ENCODE measurements at regions not wholly inside any gene's neighbourhood (a gene's known extent, or its start where the extent isn't known, plus 50 kb on each side); places are given as distances from the start of the nearest gene placed in this dataset.

GRCh38 chr2:144213797-144214196 lies 306.1 kb downstream of the ZEB2 start:
- H3K4me3 Mint-ChIP-seq = peak overlapping the region; percentile 41
- peak overlapping the region; percentile 64 to 80 for H3K27ac Mint-ChIP-seq
- no peaks in the 10 kb centered on the region for H3K36me3 Mint-ChIP-seq
- H3K9me3 Mint-ChIP-seq = no peaks in the 10 kb centered on the region
- intact Hi-C loops (cut with micrococcal nuclease) = loop anchor here (10.0 kb wide), 1 partner anchor 111 kb away; no protein-coding TSS in a partner anchor
- DNase-seq = no peak
- no peak for TF ChIP-seq CTCF (IDR thresholded peaks at IDR 0.05)
- H3K4me1 Mint-ChIP-seq = peaks cover 24 to 36% of the 10 kb centered on the region in 2 donors
- H3K4me1 ChIP-seq (ENCODE audit: control insufficient read depth, insufficient read depth, low read length) = no peaks in the 10 kb centered on the region
- no peaks in the 10 kb centered on the region for H3K9me3 ChIP-seq (ENCODE audit: control insufficient read depth, insufficient read depth, low read length)
- no peaks in the 10 kb centered on the region for H3K27me3 Mint-ChIP-seq (ENCODE audit: low read depth in 2 of 2)
- H3K27me3 ChIP-seq (ENCODE audit: control insufficient read depth, insufficient read depth, low read length) = no peaks in the 10 kb centered on the region
- no peak overlapping the region for H3K4me3 ChIP-seq (ENCODE audit: low read length)
- H3K27ac ChIP-seq (ENCODE audit: low read length) = peak overlapping the region; percentile 21
- peak in 2 of 3 donors; percentile 47 to 70 for ATAC-seq
- WGBS (ENCODE audit: insufficient coverage) = 20% methylated on average over 1 of the region's 2 CpGs
- peaks cover 2% of the 10 kb centered on the region for H3K36me3 ChIP-seq (ENCODE audit: control insufficient read depth, insufficient read depth, low read length)

GRCh38 chr2:144211826-144212225 lies 308.1 kb downstream of the ZEB2 start:
- Mint-ChIP-seq H3K4me1 (peaks cover 24 to 36% of the 10 kb centered on the region in 2 donors), H3K4me3 (no peak overlapping the region), H3K27ac (no peak overlapping the region), H3K27me3 (ENCODE audit: low read depth in 2 of 2) (no peaks in the 10 kb centered on the region), H3K9me3 (no peaks in the 10 kb centered on the region), H3K36me3 (peaks cover 7% of the 10 kb centered on the region)
- WGBS (ENCODE audit: insufficient coverage) = 100% methylated on average over 4 of the region's 4 CpGs
- no peaks in the 10 kb centered on the region for H3K9me3 ChIP-seq (ENCODE audit: control insufficient read depth, insufficient read depth, low read length)
- DNase-seq = no peak
- H3K4me1 ChIP-seq (ENCODE audit: control insufficient read depth, insufficient read depth, low read length) = no peaks in the 10 kb centered on the region
- TF ChIP-seq CTCF (IDR thresholded peaks at IDR 0.05) = no peak
- no peak overlapping the region for H3K27ac ChIP-seq (ENCODE audit: low read length)
- H3K36me3 ChIP-seq (ENCODE audit: control insufficient read depth, insufficient read depth, low read length) = peaks cover 5% of the 10 kb centered on the region
- H3K4me3 ChIP-seq (ENCODE audit: low read length) = no peak overlapping the region
- no peak for ATAC-seq
- intact Hi-C loops (cut with micrococcal nuclease) = loop anchor here (10.0 kb wide), 1 partner anchor 113 kb away; no protein-coding TSS in a partner anchor
- no peaks in the 10 kb centered on the region for H3K27me3 ChIP-seq (ENCODE audit: control insufficient read depth, insufficient read depth, low read length)

GRCh38 chr2:144211065-144211464 lies 308.9 kb downstream of the ZEB2 start:
- ATAC-seq = no peak
- no peaks in the 10 kb centered on the region for H3K4me1 ChIP-seq (ENCODE audit: control insufficient read depth, insufficient read depth, low read length)
- no peaks in the 10 kb centered on the region for H3K27me3 ChIP-seq (ENCODE audit: control insufficient read depth, insufficient read depth, low read length)
- TF ChIP-seq CTCF (IDR thresholded peaks at IDR 0.05) = no peak
- no peaks in the 10 kb centered on the region for H3K9me3 ChIP-seq (ENCODE audit: control insufficient read depth, insufficient read depth, low read length)
- H3K36me3 ChIP-seq (ENCODE audit: control insufficient read depth, insufficient read depth, low read length) = peaks cover 5% of the 10 kb centered on the region
- no peak for DNase-seq
- H3K4me1 Mint-ChIP-seq = peaks cover 22 to 29% of the 10 kb centered on the region in 2 donors
- intact Hi-C loops (cut with micrococcal nuclease) = loop anchor here (10.0 kb wide), 1 partner anchor 114 kb away; no protein-coding TSS in a partner anchor
- no peak overlapping the region for H3K4me3 ChIP-seq (ENCODE audit: low read length)
- peaks cover 7% of the 10 kb centered on the region for H3K36me3 Mint-ChIP-seq
- H3K27me3 Mint-ChIP-seq (ENCODE audit: low read depth in 2 of 2) = no peaks in the 10 kb centered on the region
- H3K27ac Mint-ChIP-seq = no peak overlapping the region
- H3K9me3 Mint-ChIP-seq = no peaks in the 10 kb centered on the region
- H3K4me3 Mint-ChIP-seq = no peak overlapping the region
- H3K27ac ChIP-seq (ENCODE audit: low read length) = no peak overlapping the region
- WGBS (ENCODE audit: insufficient coverage) = 92% methylated on average over 4 of the region's 4 CpGs

GRCh38 chr2:144210076-144210475 lies 309.8 kb downstream of the ZEB2 start:
- no peak overlapping the region for H3K27ac Mint-ChIP-seq
- WGBS (ENCODE audit: insufficient coverage) = 100% methylated on average over 1 of the region's 2 CpGs
- H3K36me3 Mint-ChIP-seq = peaks cover 7% of the 10 kb centered on the region
- Histone ChIP-seq H3K27ac (ENCODE audit: low read length) (no peak overlapping the region), H3K27me3 (ENCODE audit: control insufficient read depth, insufficient read depth, low read length) (no peaks in the 10 kb centered on the region), H3K4me1 (ENCODE audit: control insufficient read depth, insufficient read depth, low read length) (no peaks in the 10 kb centered on the region), H3K4me3 (ENCODE audit: low read length) (no peak overlapping the region), H3K36me3 (ENCODE audit: control insufficient read depth, insufficient read depth, low read length) (peaks cover 5% of the 10 kb centered on the region), H3K9me3 (ENCODE audit: control insufficient read depth, insufficient read depth, low read length) (no peaks in the 10 kb centered on the region)
- intact Hi-C loops (cut with micrococcal nuclease) = loop anchor here (10.0 kb wide), 1 partner anchor 115 kb away; no protein-coding TSS in a partner anchor
- no peaks in the 10 kb centered on the region for H3K9me3 Mint-ChIP-seq
- no peaks in the 10 kb centered on the region for H3K27me3 Mint-ChIP-seq (ENCODE audit: low read depth in 2 of 2)
- H3K4me3 Mint-ChIP-seq = no peak overlapping the region
- peaks cover 16 to 23% of the 10 kb centered on the region in 2 donors for H3K4me1 Mint-ChIP-seq
- ATAC-seq (no peak), DNase-seq (no peak)
- no peak for TF ChIP-seq CTCF (IDR thresholded peaks at IDR 0.05)

All from natural killer cell (primary cell).